Mesendoderm (in vitro differentiated cells): ENCODE measurements at regions not wholly inside any gene's neighbourhood (a gene's known extent, or its start where the extent isn't known, plus 50 kb on each side); places are given as distances from the start of the nearest gene placed in this dataset.

Experiments
- DNase-seq: peaks from one replicate; pipeline ENCODE4 v3.0.0; 2013
- H2AK5ac ChIP-seq: 2 replicates; pipeline ENCODE4 v1.6.1; 2013; ENCODE audit warnings: low read length, inconsistent platforms
- H2BK120ac ChIP-seq: 2 replicates; pipeline ENCODE4 v1.6.1; 2013; ENCODE audit warnings: low read depth, mild to moderate bottlenecking, low read length, moderate library complexity, mixed read lengths
- H2BK15ac ChIP-seq: replicated peaks from 2 replicates; pipeline ENCODE4 v1.6.1; 2013; ENCODE audit warnings: low read depth, mild to moderate bottlenecking, moderate library complexity
- H2BK5ac ChIP-seq: 2 replicates; pipeline ENCODE4 v1.6.1; 2013; ENCODE audit warnings: low read length, inconsistent platforms
- H3K18ac ChIP-seq: 2 replicates; pipeline ENCODE4 v1.6.1; 2013; ENCODE audit warnings: mild to moderate bottlenecking, low read length, mixed read lengths
- H3K23ac ChIP-seq: one replicate; pipeline ENCODE4 v1.6.1; 2013; ENCODE audit warnings: low read length
- H3K27ac ChIP-seq: 2 replicates; pipeline ENCODE4 v1.5.1; 2013; ENCODE audit warnings: low read depth, mild to moderate bottlenecking, inconsistent platforms, low read length, moderate library complexity
- H3K27me3 ChIP-seq: 2 replicates; pipeline ENCODE4 v1.6.1; 2013; ENCODE audit warnings: low read length, control low read depth, mild to moderate bottlenecking, inconsistent platforms; ENCODE audit not compliant: insufficient read depth, poor library complexity
- H3K36me3 ChIP-seq: 2 replicates; pipeline ENCODE4 v1.6.1; 2013; ENCODE audit warnings: low read length, inconsistent platforms; ENCODE audit not compliant: control insufficient read depth, insufficient read depth
- H3K4ac ChIP-seq: one replicate; pipeline ENCODE4 v1.6.1; 2013; ENCODE audit warnings: low read depth, mild to moderate bottlenecking, low read length, moderate library complexity
- H3K4me1 ChIP-seq: 2 replicates; pipeline ENCODE4 v1.6.1; 2013; ENCODE audit warnings: low read depth, low read length, inconsistent platforms; ENCODE audit not compliant: control insufficient read depth
- H3K4me2 ChIP-seq: 2 replicates; pipeline ENCODE4 v1.6.1; 2013; ENCODE audit warnings: low read length
- H3K4me3 ChIP-seq: 2 replicates; pipeline ENCODE4 v1.5.1; 2013; ENCODE audit warnings: mild to moderate bottlenecking, low read length
- H3K56ac ChIP-seq: one replicate; pipeline ENCODE4 v1.6.1; 2013; ENCODE audit warnings: low read length
- H3K79me1 ChIP-seq: 2 replicates; pipeline ENCODE4 v1.6.1; 2013; ENCODE audit warnings: low read length, inconsistent platforms
- H3K79me2 ChIP-seq: 2 replicates; pipeline ENCODE4 v1.6.1; 2013; ENCODE audit warnings: mild to moderate bottlenecking, low read length; ENCODE audit not compliant: control insufficient read depth, insufficient read depth
- H3K9ac ChIP-seq: 2 replicates; pipeline ENCODE4 v1.6.1; 2013; ENCODE audit warnings: low read length, inconsistent platforms
- H4K5ac ChIP-seq: one replicate; pipeline ENCODE4 v1.6.1; 2013; ENCODE audit warnings: low read length
- H4K8ac ChIP-seq: one replicate; pipeline ENCODE4 v1.6.1; 2013; ENCODE audit warnings: low read depth, mild to moderate bottlenecking, control low read depth, low read length, moderate library complexity
- WGBS: extraction: QIAGEN DNeasy Blood & Tissue Kit; methylation state at CpG from one replicate; pipeline ENCODE4 v1.1.7; 2013; ENCODE audit warnings: low lambda C conversion rate, missing lambda C conversion rate; ENCODE audit not compliant: insufficient coverage; ENCODE audit errors: extremely low coverage; 5-methylcytosine and 5-hydroxymethylcytosine counted together

- Histone ChIP-seq H3K4me2 (no peak overlapping the region), H2AK5ac (no peak overlapping the region), H4K5ac (no peak overlapping the region), H3K27ac (no peak overlapping the region), H2BK15ac (no peak overlapping the region), H3K4ac (no peak overlapping the region), H3K9ac (no peak overlapping the region), H3K18ac (no peak overlapping the region), H3K27me3 (no peaks in the 10 kb centered on the region), H2BK120ac (no peak overlapping the region), H3K23ac (no peak overlapping the region), H3K56ac (no peak overlapping the region), H3K79me1 (no peaks in the 10 kb centered on the region), H3K36me3 (no peaks in the 10 kb centered on the region), H3K79me2 (no peaks in the 10 kb centered on the region), H3K4me3 (no peak overlapping the region), H2BK5ac (no peak overlapping the region), H4K8ac (no peak overlapping the region), H3K4me1 (no peaks in the 10 kb centered on the region)
- no CpG with 5 or more reads among the region's 2 CpGs for WGBS
- no peak for DNase-seq
These were observed 267.2 kb downstream of the FBXO15 start for GRCh38 chr18:73880387-73880786.

DNA sequence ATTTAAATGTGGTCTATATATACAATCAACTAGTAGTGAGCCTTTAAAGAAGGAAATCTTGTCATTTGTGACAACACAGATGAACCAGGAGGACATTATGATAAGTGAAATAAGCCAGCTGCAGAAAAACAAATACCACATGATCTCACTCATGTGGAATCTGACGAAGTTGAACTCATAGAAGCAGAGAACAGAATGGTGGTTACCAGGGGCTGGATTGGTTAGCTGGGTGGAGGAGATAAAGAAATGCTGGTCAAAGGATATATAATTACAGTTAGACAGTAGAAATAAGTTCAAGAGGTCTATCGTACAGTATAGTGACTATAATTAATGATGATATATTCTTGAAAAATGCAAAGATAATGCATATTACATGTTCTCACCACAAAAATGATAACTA, 267.9 kb downstream of the FBXO15 start:
- no CpG with 5 or more reads among the region's 2 CpGs for WGBS
- H2BK15ac ChIP-seq = no peak overlapping the region

GRCh38 chr18:73879328-73879727, 268.3 kb downstream of the FBXO15 start:
- Histone ChIP-seq H3K9ac (no peak overlapping the region), H3K4me3 (no peak overlapping the region), H4K8ac (no peak overlapping the region), H3K4me1 (no peaks in the 10 kb centered on the region), H3K4ac (no peak overlapping the region), H2BK15ac (no peak overlapping the region), H3K18ac (no peak overlapping the region), H2AK5ac (no peak overlapping the region), H2BK120ac (no peak overlapping the region), H3K56ac (no peak overlapping the region), H3K27me3 (no peaks in the 10 kb centered on the region), H3K36me3 (no peaks in the 10 kb centered on the region), H3K27ac (no peak overlapping the region), H3K23ac (no peak overlapping the region), H3K79me2 (no peaks in the 10 kb centered on the region), H3K4me2 (no peak overlapping the region), H3K79me1 (no peaks in the 10 kb centered on the region), H2BK5ac (no peak overlapping the region), H4K5ac (no peak overlapping the region)
- no peak for DNase-seq
- WGBS = no CpG with 5 or more reads among the region's 1 CpG

More for the DNA sequence above, 267.9 kb downstream of the FBXO15 start:
- Histone ChIP-seq H3K4me1 (no peaks in the 10 kb centered on the region), H4K5ac (no peak overlapping the region), H3K27me3 (no peaks in the 10 kb centered on the region), H3K4ac (no peak overlapping the region), H4K8ac (no peak overlapping the region), H3K56ac (no peak overlapping the region), H3K27ac (no peak overlapping the region), H3K18ac (no peak overlapping the region), H2BK5ac (no peak overlapping the region), H3K79me1 (no peaks in the 10 kb centered on the region), H3K4me2 (no peak overlapping the region), H3K4me3 (no peak overlapping the region), H2BK120ac (no peak overlapping the region), H3K36me3 (no peaks in the 10 kb centered on the region), H3K79me2 (no peaks in the 10 kb centered on the region), H3K23ac (no peak overlapping the region), H2AK5ac (no peak overlapping the region), H3K9ac (no peak overlapping the region)
- DNase-seq = peak; percentile 39

GRCh38 chr18:73869182-73869581, 278.5 kb downstream of the FBXO15 start:
- H3K36me3 ChIP-seq = no peaks in the 10 kb centered on the region
- H3K4me2 ChIP-seq = no peak overlapping the region
- no peaks in the 10 kb centered on the region for H3K79me2 ChIP-seq
- no peak overlapping the region for H2AK5ac ChIP-seq
- no peak overlapping the region for H3K27ac ChIP-seq
- no peak overlapping the region for H2BK15ac ChIP-seq
- no peaks in the 10 kb centered on the region for H3K27me3 ChIP-seq
- H4K8ac ChIP-seq = no peak overlapping the region
- H3K4me1 ChIP-seq = no peaks in the 10 kb centered on the region
- H3K9ac ChIP-seq = no peak overlapping the region
- WGBS = no CpG with 5 or more reads among the region's 3 CpGs
- no peak overlapping the region for H3K18ac ChIP-seq
- H3K4ac ChIP-seq = no peak overlapping the region
- no peak for DNase-seq
- no peaks in the 10 kb centered on the region for H3K79me1 ChIP-seq
- H2BK5ac ChIP-seq = no peak overlapping the region
- H3K23ac ChIP-seq = no peak overlapping the region
- no peak overlapping the region for H4K5ac ChIP-seq
- H2BK120ac ChIP-seq = no peak overlapping the region
- no peak overlapping the region for H3K56ac ChIP-seq
- H3K4me3 ChIP-seq = no peak overlapping the region

DNA sequence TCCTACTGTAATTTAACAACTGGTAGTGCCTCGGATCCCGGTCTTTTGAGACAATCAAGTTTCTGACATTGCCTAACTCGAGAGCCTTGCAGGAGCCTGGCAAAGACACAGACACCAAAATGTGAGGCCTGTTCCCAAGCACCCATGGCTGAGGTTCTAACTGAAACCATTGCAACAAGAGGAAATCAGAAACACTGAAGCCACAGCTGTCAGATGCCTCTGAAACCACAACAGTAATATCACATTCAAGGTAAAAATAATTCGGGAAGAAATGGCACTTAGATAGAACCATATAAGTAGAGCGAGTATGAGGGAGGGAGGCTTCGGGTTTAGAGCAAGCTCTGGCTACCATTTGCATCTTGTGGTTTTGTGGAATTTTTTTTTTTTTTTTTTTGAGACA, 285.9 kb downstream of the FBXO15 start:
- Histone ChIP-seq H4K8ac (no peak overlapping the region), H3K18ac (no peak overlapping the region), H2BK120ac (no peak overlapping the region), H2BK5ac (no peak overlapping the region), H3K4me1 (no peaks in the 10 kb centered on the region), H3K27me3 (no peaks in the 10 kb centered on the region), H3K36me3 (no peaks in the 10 kb centered on the region), H3K79me2 (no peaks in the 10 kb centered on the region), H4K5ac (no peak overlapping the region), H3K4ac (no peak overlapping the region), H3K4me2 (no peak overlapping the region), H2BK15ac (no peak overlapping the region), H2AK5ac (no peak overlapping the region), H3K79me1 (no peaks in the 10 kb centered on the region), H3K27ac (no peak overlapping the region), H3K23ac (no peak overlapping the region), H3K56ac (no peak overlapping the region), H3K9ac (no peak overlapping the region), H3K4me3 (no peak overlapping the region)
- no peak for DNase-seq
- WGBS = no CpG with 5 or more reads among the region's 6 CpGs

- no CpG with 5 or more reads among the region's 9 CpGs for WGBS
- no peak overlapping the region for H3K4me2 ChIP-seq
These were observed 287.7 kb downstream of the FBXO15 start for GRCh38 chr18:73859837-73860397.

More at GRCh38 chr18:73859837-73860397, 287.7 kb downstream of the FBXO15 start:
- no peak for DNase-seq
- Histone ChIP-seq H3K18ac (no peak overlapping the region), H3K79me1 (no peaks in the 10 kb centered on the region), H2AK5ac (no peak overlapping the region), H3K4ac (no peak overlapping the region), H4K5ac (no peak overlapping the region), H3K27me3 (no peaks in the 10 kb centered on the region), H3K23ac (no peak overlapping the region), H3K79me2 (no peaks in the 10 kb centered on the region), H3K27ac (no peak overlapping the region), H3K4me3 (no peak overlapping the region), H3K56ac (no peak overlapping the region), H3K4me1 (no peaks in the 10 kb centered on the region), H3K36me3 (no peaks in the 10 kb centered on the region), H4K8ac (no peak overlapping the region), H2BK15ac (no peak overlapping the region), H3K9ac (no peak overlapping the region), H2BK5ac (no peak overlapping the region), H2BK120ac (no peak overlapping the region)
